PC-9 (cell line): ENCODE measurements at regions not wholly inside any gene's neighbourhood (a gene's known extent, or its start where the extent isn't known, plus 50 kb on each side); places are given as distances from the start of the nearest gene placed in this dataset.

Experiments used
- EZH2 ChIP-seq: fragments of 200-600 bp; sonication (generic); IDR thresholded peaks from 2 replicates; pipeline ENCODE4 v1.8.0; 2017; ENCODE audit warnings: antibody characterized with exemption, low read depth
- TF ChIP-seq, protein P1 (sequence below): fragments of 200-600 bp; sonication (generic); conservative IDR thresholded peaks from 2 replicates; pipeline ENCODE4 v1.6.1; 2017; ENCODE audit warnings: mixed run types, antibody characterized with exemption, mild to moderate bottlenecking, moderate library complexity

DNA sequence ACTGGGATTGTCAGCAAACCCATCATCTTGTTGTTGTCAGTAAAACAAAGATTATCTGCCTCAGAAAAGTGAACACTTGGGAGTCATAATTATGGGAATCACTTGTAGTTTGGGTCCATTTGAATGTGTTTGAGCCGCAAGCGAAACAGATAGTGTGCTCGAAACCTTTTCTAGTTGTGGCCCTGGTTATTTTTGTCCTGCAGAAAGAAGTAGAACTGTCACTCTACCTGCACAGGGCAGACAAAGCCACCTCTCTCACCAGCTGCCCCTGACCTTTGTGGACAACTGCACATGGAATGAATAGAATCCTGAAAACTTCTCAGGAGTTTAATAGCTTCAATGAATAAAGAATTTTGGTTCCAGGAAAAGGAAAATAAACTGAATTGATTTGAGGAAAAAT is 156.1 kb upstream of the CHD6 start:
- TF ChIP-seq EZH2 = no peak
- TF ChIP-seq, protein P1, sequence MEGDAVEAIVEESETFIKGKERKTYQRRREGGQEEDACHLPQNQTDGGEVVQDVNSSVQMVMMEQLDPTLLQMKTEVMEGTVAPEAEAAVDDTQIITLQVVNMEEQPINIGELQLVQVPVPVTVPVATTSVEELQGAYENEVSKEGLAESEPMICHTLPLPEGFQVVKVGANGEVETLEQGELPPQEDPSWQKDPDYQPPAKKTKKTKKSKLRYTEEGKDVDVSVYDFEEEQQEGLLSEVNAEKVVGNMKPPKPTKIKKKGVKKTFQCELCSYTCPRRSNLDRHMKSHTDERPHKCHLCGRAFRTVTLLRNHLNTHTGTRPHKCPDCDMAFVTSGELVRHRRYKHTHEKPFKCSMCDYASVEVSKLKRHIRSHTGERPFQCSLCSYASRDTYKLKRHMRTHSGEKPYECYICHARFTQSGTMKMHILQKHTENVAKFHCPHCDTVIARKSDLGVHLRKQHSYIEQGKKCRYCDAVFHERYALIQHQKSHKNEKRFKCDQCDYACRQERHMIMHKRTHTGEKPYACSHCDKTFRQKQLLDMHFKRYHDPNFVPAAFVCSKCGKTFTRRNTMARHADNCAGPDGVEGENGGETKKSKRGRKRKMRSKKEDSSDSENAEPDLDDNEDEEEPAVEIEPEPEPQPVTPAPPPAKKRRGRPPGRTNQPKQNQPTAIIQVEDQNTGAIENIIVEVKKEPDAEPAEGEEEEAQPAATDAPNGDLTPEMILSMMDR = no peak
